ENCODE measurements at regions not wholly inside any gene's neighbourhood (a gene's known extent, or its start where the extent isn't known, plus 50 kb on each side); places are given as distances from the start of the nearest gene placed in this dataset.

- H3K9me3 ChIP-seq: no peaks in the 10 kb centered on the region
- no peak overlapping the region for H3K27ac ChIP-seq
- H3K4me1 ChIP-seq (replicated peaks): no peaks in the 10 kb centered on the region
- 88% methylated on average over 5 of the region's 5 CpGs for WGBS
- no peaks in the 10 kb centered on the region for H3K36me3 ChIP-seq
- no peaks in the 10 kb centered on the region for H3K27me3 ChIP-seq (replicated peaks; ENCODE audit: insufficient read depth)
- H3K4me3 ChIP-seq: no peak overlapping the region
- intact Hi-C loops (cut with DNase I): no loop called here
- TF ChIP-seq CTCF (IDR thresholded peaks at IDR 0.05): no peak
- no peak for TF ChIP-seq POLR2A (IDR thresholded peaks at IDR 0.05)
- no peak for TF ChIP-seq POLR2AphosphoS5 (IDR thresholded peaks at IDR 0.05)
- no peak for DNase-seq (ENCODE audit: low spot score)
Measured at GRCh38 chr3:117126946-117127546, 417.5 kb downstream of the TUSC7 start.

- H3K4me1 ChIP-seq (replicated peaks): no peaks in the 10 kb centered on the region
- no peak for TF ChIP-seq POLR2A (IDR thresholded peaks at IDR 0.05)
- TF ChIP-seq POLR2AphosphoS5 (IDR thresholded peaks at IDR 0.05): no peak
- no peak for TF ChIP-seq CTCF (IDR thresholded peaks at IDR 0.05)
- DNase-seq (ENCODE audit: low spot score): no peak
- H3K36me3 ChIP-seq: no peaks in the 10 kb centered on the region
- H3K27ac ChIP-seq: no peak overlapping the region
- WGBS: 88% methylated on average over 2 of the region's 2 CpGs
- no peaks in the 10 kb centered on the region for H3K27me3 ChIP-seq (replicated peaks; ENCODE audit: insufficient read depth)
- no peak overlapping the region for H3K4me3 ChIP-seq
- intact Hi-C loops (cut with DNase I): no loop called here
- H3K9me3 ChIP-seq: no peaks in the 10 kb centered on the region
Measured at GRCh38 chr3:117128133-117128532, 418.6 kb downstream of the TUSC7 start.

- Histone ChIP-seq H3K9me3 (no peaks in the 10 kb centered on the region), H3K36me3 (no peaks in the 10 kb centered on the region), H3K27ac (no peak overlapping the region), H3K27me3 (replicated peaks; ENCODE audit: insufficient read depth) (no peaks in the 10 kb centered on the region), H3K4me1 (replicated peaks) (no peaks in the 10 kb centered on the region), H3K4me3 (no peak overlapping the region)
- 77% methylated on average over 1 of the region's 1 CpG for WGBS
- no peak for DNase-seq (ENCODE audit: low spot score)
- intact Hi-C loops (cut with DNase I): no loop called here
- no peak for TF ChIP-seq POLR2AphosphoS5 (IDR thresholded peaks at IDR 0.05)
- TF ChIP-seq CTCF (IDR thresholded peaks at IDR 0.05): no peak
- TF ChIP-seq POLR2A (IDR thresholded peaks at IDR 0.05): no peak
Measured at GRCh38 chr3:117128872-117129271, 419.3 kb downstream of the TUSC7 start.

GRCh38 chr3:117129516-117129915 is 419.9 kb downstream of the TUSC7 start:
- H3K4me1 ChIP-seq (replicated peaks): no peaks in the 10 kb centered on the region
- TF ChIP-seq POLR2AphosphoS5 (IDR thresholded peaks at IDR 0.05) (no peak), CTCF (IDR thresholded peaks at IDR 0.05) (no peak), POLR2A (IDR thresholded peaks at IDR 0.05) (no peak)
- H3K9me3 ChIP-seq: no peaks in the 10 kb centered on the region
- H3K4me3 ChIP-seq: no peak overlapping the region
- no peak for DNase-seq (ENCODE audit: low spot score)
- intact Hi-C loops (cut with DNase I): no loop called here
- H3K27ac ChIP-seq: no peak overlapping the region
- WGBS: 75% methylated on average over 5 of the region's 5 CpGs
- H3K36me3 ChIP-seq: no peaks in the 10 kb centered on the region
- H3K27me3 ChIP-seq (replicated peaks; ENCODE audit: insufficient read depth): no peaks in the 10 kb centered on the region

- no peak overlapping the region for H3K27ac ChIP-seq
- intact Hi-C loops (cut with DNase I): no loop called here
- H3K9me3 ChIP-seq: no peaks in the 10 kb centered on the region
- H3K4me1 ChIP-seq (replicated peaks): no peaks in the 10 kb centered on the region
- no peaks in the 10 kb centered on the region for H3K27me3 ChIP-seq (replicated peaks; ENCODE audit: insufficient read depth)
- no peaks in the 10 kb centered on the region for H3K36me3 ChIP-seq
- DNase-seq (ENCODE audit: low spot score): no peak
- TF ChIP-seq POLR2AphosphoS5 (IDR thresholded peaks at IDR 0.05) (no peak), POLR2A (IDR thresholded peaks at IDR 0.05) (no peak), CTCF (IDR thresholded peaks at IDR 0.05) (no peak)
- WGBS: 0% methylated on average over 1 of the region's 1 CpG
- H3K4me3 ChIP-seq: no peak overlapping the region
Measured at GRCh38 chr3:117130222-117130621, 420.6 kb downstream of the TUSC7 start.

Measured in prostate gland (tissue), 2 donors.